Pancreas (tissue), 10 donors: ENCODE measurements at regions not wholly inside any gene's neighbourhood (a gene's known extent, or its start where the extent isn't known, plus 50 kb on each side); places are given as distances from the start of the nearest gene placed in this dataset.

Source experiments
- ATAC-seq, 4 donors: fragments of 200-7000 bp; cut with Tn5 transposase; one replicate each; pipeline versions ENCODE4 v1.8.0 to v1.9.1; 2020; ENCODE audit warnings: mild to moderate bottlenecking in 4 of 4, moderate library complexity in 4 of 4
- DNase-seq, 6 donors: peaks; one replicate each; pipeline ENCODE4 v3.0.0-alpha.2; 2020
- FAIRE-seq: peaks from 2 replicates; lab custom pipeline; 2012; peaks lifted over from hg19 to GRCh38; lab: Jason Lieb, UNC
- H3K27ac ChIP-seq, 4 donors: fragments of 200-600 bp; sonication (generic); 1 replicate in 3 of 4; 2 replicates in 1 of 4; pipeline versions ENCODE4 v1.5.0 to v1.8.0; 2020
- H3K27me3 ChIP-seq, 4 donors: fragments of 200-600 bp; one replicate each; pipeline ENCODE4 v1.8.0; 2021
- H3K36me3 ChIP-seq, 3 donors: fragments of 200-600 bp; sonication (generic) in 1 of 3; one replicate each; pipeline versions ENCODE4 v1.5.0 to v1.8.0; 2020 to 2021
- H3K4me1 ChIP-seq, 3 donors: fragments of 200-600 bp; one replicate each; pipeline ENCODE4 v1.8.0; 2021
- H3K4me3 ChIP-seq, 4 donors: fragments of 200-600 bp; sonication (generic) in 2 of 4; one replicate each; pipeline versions ENCODE4 v1.5.0 to v1.8.0; 2020 to 2021
- H3K9me3 ChIP-seq, 4 donors: fragments of 200-600 bp; one replicate each; pipeline ENCODE4 v1.8.0; 2021
- CTCF ChIP-seq, 4 donors: fragments of 200-600 bp; sonication (generic) in 3 of 4; IDR thresholded peaks; one replicate each; pipeline versions ENCODE4 v1.5.0 to v1.8.0; 2021; ENCODE audit warnings: antibody characterized with exemption in 4 of 4
- WGBS, 2 donors: extraction: QIAGEN DNeasy Blood & Tissue Kit; methylation state at CpG; one replicate each; pipeline ENCODE4 v1.1.7; 2013; 5-methylcytosine and 5-hydroxymethylcytosine counted together
- intact Hi-C, 3 donors: fragments of 100-400 bp; cut with DNase I; formaldehyde crosslinking; loops; one replicate each; pipeline versions ENCODE4 v1.11.1 to v1.14.2; 2022
- donor health status: healthy with polysubstance abuse.
- donor health status: DM: no; HTN: no; CAD: no; lungs with moderate emphysema.
- donor health status: DM: no; HTN: no; CAD: no.
- donor health status: control.
- donor health status: control.
- donor health status: Bipolar disorder and iron deficiency.
- donor health status: DM: yes; HTN: yes; CAD: no.
- donor health status: DM: no; HTN: no; CAD: no.
- donor health status: DM: no; HTN: no; CAD: no.
- donor health status: DM: yes; HTN: yes; CAD: no.

- no peak for ATAC-seq
- no peak for DNase-seq
- Histone ChIP-seq H3K4me3 (no peak overlapping the region), H3K27ac (no peak overlapping the region), H3K27me3 (no peaks in the 10 kb centered on the region), H3K4me1 (no peaks in the 10 kb centered on the region), H3K36me3 (no peaks in the 10 kb centered on the region), H3K9me3 (no peaks in the 10 kb centered on the region)
- no peak for TF ChIP-seq CTCF (IDR thresholded peaks at IDR 0.05)
- intact Hi-C loops = no loop called here
- WGBS, 2 donors = 74 to 82% methylated on average over 5 of the region's 5 CpGs
- no peak for FAIRE-seq
Measured at GRCh38 chr3:193764959-193765358, 172.0 kb downstream of the OPA1 start.

GRCh38 chr3:193767353-193768069, 174.5 kb downstream of the OPA1 start:
- intact Hi-C loops = no loop called here
- Histone ChIP-seq H3K9me3 (no peaks in the 10 kb centered on the region), H3K4me3 (no peak overlapping the region), H3K27me3 (no peaks in the 10 kb centered on the region), H3K36me3 (no peaks in the 10 kb centered on the region), H3K4me1 (no peaks in the 10 kb centered on the region), H3K27ac (no peak overlapping the region)
- no peak for FAIRE-seq
- ATAC-seq = peak in 1 of 4 donors; percentile 33
- no peak for TF ChIP-seq CTCF (IDR thresholded peaks at IDR 0.05)
- no peak for DNase-seq
- 83 to 85% methylated on average over 1 of the region's 1 CpG for WGBS, 2 donors

- TF ChIP-seq CTCF (IDR thresholded peaks at IDR 0.05) = no peak
- DNase-seq = no peak
- no peaks in the 10 kb centered on the region for H3K27me3 ChIP-seq
- no peak for FAIRE-seq
- 47 to 73% methylated on average over 2 of the region's 2 CpGs for WGBS, 2 donors
- H3K4me1 ChIP-seq = no peaks in the 10 kb centered on the region
- no peak overlapping the region for H3K27ac ChIP-seq
- H3K4me3 ChIP-seq = no peak overlapping the region
- ATAC-seq = peak in 1 of 4 donors; percentile 61
- no peaks in the 10 kb centered on the region for H3K9me3 ChIP-seq
- intact Hi-C loops = no loop called here
- H3K36me3 ChIP-seq = no peaks in the 10 kb centered on the region
Measured at GRCh38 chr3:193768070-193768394, 175.0 kb downstream of the OPA1 start.

- intact Hi-C loops = no loop called here
- H3K4me3 ChIP-seq = no peak overlapping the region
- no peak for FAIRE-seq
- H3K9me3 ChIP-seq = no peaks in the 10 kb centered on the region
- DNase-seq = no peak
- no peak overlapping the region for H3K27ac ChIP-seq
- no peaks in the 10 kb centered on the region for H3K36me3 ChIP-seq
- no peaks in the 10 kb centered on the region for H3K27me3 ChIP-seq
- no peaks in the 10 kb centered on the region for H3K4me1 ChIP-seq
- no peak for TF ChIP-seq CTCF (IDR thresholded peaks at IDR 0.05)
- ATAC-seq = no peak
- 79 to 85% methylated on average over 2 of the region's 2 CpGs for WGBS, 2 donors
Measured at GRCh38 chr3:193769437-193769836, 176.4 kb downstream of the OPA1 start.

- H3K36me3 ChIP-seq = no peaks in the 10 kb centered on the region
- no peak overlapping the region for H3K27ac ChIP-seq
- FAIRE-seq (no peak), DNase-seq (no peak), ATAC-seq (no peak)
- no peak for TF ChIP-seq CTCF (IDR thresholded peaks at IDR 0.05)
- H3K4me1 ChIP-seq = no peaks in the 10 kb centered on the region
- no peaks in the 10 kb centered on the region for H3K9me3 ChIP-seq
- intact Hi-C loops = no loop called here
- 92% methylated on average over 20 of the region's 20 CpGs for WGBS, 2 donors
- H3K4me3 ChIP-seq = no peak overlapping the region
- H3K27me3 ChIP-seq = no peaks in the 10 kb centered on the region
Measured at GRCh38 chr3:193771011-193771652, 178.1 kb downstream of the OPA1 start.
